Endothelial cell of umbilical vein (primary cell): ENCODE measurements at regions not wholly inside any gene's neighbourhood (a gene's known extent, or its start where the extent isn't known, plus 50 kb on each side); places are given as distances from the start of the nearest gene placed in this dataset.

ENCODE experiments used
- EZH2 ChIP-seq: IDR thresholded peaks from 2 replicates; pipeline ENCODE4 v1.6.1; 2012; ENCODE audit warnings: borderline replicate concordance, low read depth, mild to moderate bottlenecking, moderate library complexity, low read length, inconsistent platforms; ENCODE audit not compliant: severe bottlenecking
- POLR2A ChIP-seq: IDR thresholded peaks from 2 replicates; pipeline ENCODE4 v1.6.1; 2012; ENCODE audit warnings: low read depth, mild to moderate bottlenecking, control low read depth, low read length
- TF ChIP-seq, protein P1 (sequence below), 2 donors: IDR thresholded peaks; 1 replicate in 1 of 2; 2 replicates in 1 of 2; pipeline ENCODE4 v1.5.1; 2011; ENCODE audit warnings: low read length in 2 of 2, mild to moderate bottlenecking in 2 of 2, moderate library complexity in 2 of 2, control low read depth in 1 of 2, inconsistent platforms in 1 of 2, low read depth in 1 of 2; ENCODE audit not compliant: insufficient read depth in 1 of 2; ENCODE audit errors: extremely low read depth in 1 of 2
- TF ChIP-seq, protein P2 (sequence below): IDR thresholded peaks from 2 replicates; pipeline ENCODE4 v1.6.1; 2011; ENCODE audit not compliant: insufficient read depth, insufficient read length

DNA sequence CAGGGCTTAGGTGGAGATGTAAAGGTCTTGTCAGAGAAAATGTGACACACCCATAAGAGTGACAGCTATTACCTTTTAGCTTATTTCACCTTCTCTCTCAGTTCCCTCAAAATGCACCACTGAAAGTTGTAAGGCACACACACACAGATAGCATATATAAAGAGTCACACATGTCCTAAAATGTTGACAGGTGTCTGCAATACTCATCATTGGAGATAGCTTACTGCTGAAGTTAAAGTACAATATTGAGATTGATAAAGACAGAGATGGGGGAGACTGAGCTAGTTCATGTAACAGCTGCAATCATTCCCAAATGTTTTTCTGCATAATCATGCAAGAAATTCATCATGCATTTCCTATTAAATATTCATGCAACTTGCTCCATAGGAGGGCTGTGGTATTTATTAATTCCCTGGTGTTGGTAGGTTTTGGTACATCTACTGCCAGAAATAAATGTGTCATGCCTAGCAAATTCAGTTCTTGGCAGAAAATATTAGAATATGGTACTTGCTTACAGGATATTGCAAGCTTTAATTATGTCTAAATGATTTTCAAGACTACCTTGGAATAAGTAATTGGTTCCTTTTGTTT, 118.8 kb upstream of the RBMS1 start:
- TF ChIP-seq, protein P1, sequence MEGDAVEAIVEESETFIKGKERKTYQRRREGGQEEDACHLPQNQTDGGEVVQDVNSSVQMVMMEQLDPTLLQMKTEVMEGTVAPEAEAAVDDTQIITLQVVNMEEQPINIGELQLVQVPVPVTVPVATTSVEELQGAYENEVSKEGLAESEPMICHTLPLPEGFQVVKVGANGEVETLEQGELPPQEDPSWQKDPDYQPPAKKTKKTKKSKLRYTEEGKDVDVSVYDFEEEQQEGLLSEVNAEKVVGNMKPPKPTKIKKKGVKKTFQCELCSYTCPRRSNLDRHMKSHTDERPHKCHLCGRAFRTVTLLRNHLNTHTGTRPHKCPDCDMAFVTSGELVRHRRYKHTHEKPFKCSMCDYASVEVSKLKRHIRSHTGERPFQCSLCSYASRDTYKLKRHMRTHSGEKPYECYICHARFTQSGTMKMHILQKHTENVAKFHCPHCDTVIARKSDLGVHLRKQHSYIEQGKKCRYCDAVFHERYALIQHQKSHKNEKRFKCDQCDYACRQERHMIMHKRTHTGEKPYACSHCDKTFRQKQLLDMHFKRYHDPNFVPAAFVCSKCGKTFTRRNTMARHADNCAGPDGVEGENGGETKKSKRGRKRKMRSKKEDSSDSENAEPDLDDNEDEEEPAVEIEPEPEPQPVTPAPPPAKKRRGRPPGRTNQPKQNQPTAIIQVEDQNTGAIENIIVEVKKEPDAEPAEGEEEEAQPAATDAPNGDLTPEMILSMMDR (IDR thresholded peaks at IDR 0.05; ENCODE audit: extremely low read depth in 1 of 2, insufficient read depth in 1 of 2, low read depth in 1 of 2, low read length in 2 of 2) = no peak
- no peak for TF ChIP-seq POLR2A
- TF ChIP-seq EZH2 = no peak
- TF ChIP-seq, protein P2, sequence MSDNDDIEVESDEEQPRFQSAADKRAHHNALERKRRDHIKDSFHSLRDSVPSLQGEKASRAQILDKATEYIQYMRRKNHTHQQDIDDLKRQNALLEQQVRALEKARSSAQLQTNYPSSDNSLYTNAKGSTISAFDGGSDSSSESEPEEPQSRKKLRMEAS = no peak
